CD4-positive, alpha-beta T cell treated with Interleukin-1 beta for 1 hour (primary cell): ENCODE measurements at regions not wholly inside any gene's neighbourhood (a gene's known extent, or its start where the extent isn't known, plus 50 kb on each side); places are given as distances from the start of the nearest gene placed in this dataset.
"Not testable (repeated sequence)": the region's sequence is repeated elsewhere in the genome, so short reads cannot be mapped to it uniquely, and the experiment has no call there.

Source experiments
- DNase-seq, 2 donors: peaks; one replicate each; pipeline ENCODE4 v3.0.0-alpha.2; 2020 to 2022

GRCh38 chr11:121895919-121896318 lies 220.1 kb downstream of the BLID start:
- no peak for DNase-seq

- no peak for DNase-seq
These were observed 221.4 kb downstream of the BLID start for GRCh38 chr11:121894581-121894980.

DNA sequence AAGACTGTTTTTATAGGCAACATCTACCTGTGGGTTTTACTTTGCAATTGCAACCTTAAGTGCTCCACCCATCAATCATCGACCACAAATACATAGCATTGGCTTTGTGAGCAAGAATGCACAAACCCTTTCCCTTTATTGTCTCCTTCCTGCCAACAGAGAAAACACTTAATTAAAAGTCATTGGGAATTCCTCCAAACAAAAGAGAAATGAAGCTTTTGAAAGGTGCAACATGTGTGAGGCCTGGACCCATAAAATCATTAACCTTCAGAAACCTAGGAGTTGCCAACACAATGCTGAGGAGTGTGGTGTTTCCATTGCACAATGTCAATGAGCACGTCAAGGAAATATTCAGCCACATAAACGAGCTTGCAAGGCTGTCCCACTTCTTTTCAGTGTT lies 223.2 kb downstream of the BLID start:
- no peak for DNase-seq

DNA sequence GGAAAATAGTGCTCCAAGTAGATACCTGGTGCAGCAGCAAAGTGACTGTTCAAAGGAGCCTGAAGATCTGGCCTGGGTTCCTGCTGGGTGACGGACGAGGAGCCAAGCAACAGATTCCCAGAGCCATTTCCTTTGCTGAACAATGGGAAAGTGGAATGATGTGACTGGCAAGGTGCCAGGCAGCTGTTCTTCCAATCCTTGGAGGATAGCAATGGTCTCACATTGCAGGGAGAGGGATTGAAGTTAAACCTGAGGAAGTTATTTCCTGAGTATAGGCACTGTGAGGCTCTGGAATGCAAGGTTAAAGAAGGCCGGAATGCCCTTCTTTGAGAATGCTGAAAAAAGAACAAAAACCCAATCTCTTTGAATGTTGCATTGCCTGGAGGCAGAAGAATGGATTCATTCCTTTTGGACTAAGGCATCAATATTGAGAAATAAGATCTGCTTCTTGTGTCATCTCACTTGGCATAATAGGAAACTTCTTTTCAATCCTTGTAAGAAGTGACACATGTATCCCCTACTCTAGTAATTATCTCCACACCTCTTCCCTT lies 223.8 kb downstream of the BLID start:
- DNase-seq, result no peak

GRCh38 chr11:121890946-121891515 lies 225.0 kb downstream of the BLID start:
- no peak for DNase-seq

DNA sequence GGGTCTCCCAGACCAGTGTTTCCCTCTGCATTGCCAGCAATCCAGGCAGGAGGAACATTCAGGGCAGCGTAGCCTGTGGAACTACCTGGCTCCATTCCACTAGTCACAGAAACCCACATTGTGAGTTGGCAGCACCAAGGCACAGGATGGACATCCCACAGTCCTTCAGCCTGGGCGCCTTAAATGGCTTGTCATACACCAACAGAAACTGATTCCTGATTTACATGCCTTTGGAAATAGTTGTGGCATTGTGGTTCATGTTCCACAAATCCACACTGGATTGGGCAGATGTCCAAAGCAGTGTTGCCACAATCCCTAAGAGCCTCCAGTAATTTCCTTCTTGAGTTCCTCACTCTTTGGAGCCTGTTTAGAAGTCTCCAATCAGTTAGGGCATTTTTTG lies 225.6 kb downstream of the BLID start:
- no peak for DNase-seq

- DNase-seq, result no peak
These were observed 226.1 kb downstream of the BLID start for GRCh38 chr11:121889931-121890330.

- no peak for DNase-seq
These were observed 226.8 kb downstream of the BLID start for GRCh38 chr11:121889186-121889585.

GRCh38 chr11:121887976-121888557 lies 227.9 kb downstream of the BLID start:
- no peak for DNase-seq

DNA sequence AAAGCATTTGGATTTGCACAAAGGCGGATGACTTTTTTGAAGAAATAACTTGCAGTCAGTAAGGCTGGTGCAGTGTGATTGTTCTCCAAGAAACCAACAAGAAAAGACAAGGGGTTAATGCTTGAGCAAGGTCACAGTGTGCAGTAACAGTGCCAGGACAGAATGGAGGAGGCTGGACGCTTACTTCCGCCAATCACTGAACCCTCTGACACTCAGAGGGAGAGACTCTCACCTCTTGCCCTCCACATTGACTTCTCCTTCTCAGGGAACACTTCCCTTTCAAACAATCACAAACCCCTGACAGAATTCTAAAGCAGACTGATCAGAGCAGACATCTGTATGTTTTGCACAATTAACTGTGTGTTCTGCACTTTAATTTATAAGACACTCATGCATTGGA lies 228.4 kb downstream of the BLID start:
- peak in 1 of 2 donors; percentile 22 for DNase-seq

DNA sequence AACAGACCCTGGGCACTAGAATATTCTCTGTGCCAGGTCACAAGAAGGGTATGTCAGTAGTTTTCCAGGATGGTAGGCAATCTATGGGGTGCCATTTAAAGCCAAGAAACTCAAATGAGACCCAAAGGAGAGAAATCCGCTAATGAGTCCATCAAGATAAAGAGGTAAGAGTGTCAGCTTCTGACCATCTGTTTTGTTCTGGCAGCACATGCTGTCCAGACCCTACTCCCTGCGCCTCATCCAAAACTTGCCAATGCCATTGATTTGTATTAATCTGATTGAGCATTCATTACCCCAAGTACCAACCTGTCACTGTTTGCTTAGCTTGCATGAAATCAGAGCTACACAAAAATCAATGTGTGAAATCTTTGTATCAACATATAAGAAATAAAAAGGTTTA lies 229.0 kb downstream of the BLID start:
- no peak for DNase-seq

GRCh38 chr11:121886005-121886734 lies 229.8 kb downstream of the BLID start:
- no peak for DNase-seq

- DNase-seq, result no peak
These were observed 231.4 kb downstream of the BLID start for GRCh38 chr11:121884626-121885025.

- DNase-seq, result no peak
These were observed 234.2 kb downstream of the BLID start for GRCh38 chr11:121881806-121882205.

DNA sequence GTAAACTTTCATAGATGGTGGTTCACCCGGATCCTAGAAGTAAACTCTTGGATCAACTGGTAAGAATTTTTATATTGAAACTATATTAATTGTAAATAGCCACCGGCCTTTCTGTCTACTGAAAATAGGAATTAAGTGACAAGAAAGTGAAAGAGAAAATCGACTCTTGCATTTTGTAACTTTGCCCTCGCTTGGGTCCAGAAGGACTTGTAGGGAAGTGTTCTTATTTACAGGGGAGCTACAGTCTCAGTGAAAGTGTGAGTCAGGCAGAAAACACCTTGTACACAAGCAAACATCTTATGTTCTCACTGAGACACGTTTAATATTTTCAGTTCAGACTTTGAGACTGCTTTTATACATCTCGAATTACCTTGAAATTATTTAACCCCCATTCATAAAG lies 238.9 kb downstream of the BLID start:
- no peak for DNase-seq

DNA sequence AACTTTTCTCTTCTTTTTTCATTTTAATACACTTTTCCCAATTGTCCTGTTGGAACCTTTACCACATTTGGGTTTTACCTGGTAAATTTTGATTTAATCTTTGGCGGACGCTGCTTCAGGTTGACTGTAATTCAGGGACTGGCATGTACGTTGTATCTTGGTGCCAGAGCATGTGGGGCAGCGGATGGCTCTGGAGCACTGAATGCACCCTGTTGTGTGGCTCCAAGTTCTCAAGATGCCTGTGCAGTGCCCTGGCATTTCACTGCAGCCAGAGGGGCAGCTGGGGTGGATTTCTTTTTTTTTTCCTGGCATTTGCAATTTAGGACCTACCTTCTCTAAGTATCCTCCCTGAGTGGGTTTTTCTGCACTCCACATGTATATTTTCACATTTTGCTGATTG lies 242.2 kb downstream of the BLID start:
- DNase-seq, result no peak

DNA sequence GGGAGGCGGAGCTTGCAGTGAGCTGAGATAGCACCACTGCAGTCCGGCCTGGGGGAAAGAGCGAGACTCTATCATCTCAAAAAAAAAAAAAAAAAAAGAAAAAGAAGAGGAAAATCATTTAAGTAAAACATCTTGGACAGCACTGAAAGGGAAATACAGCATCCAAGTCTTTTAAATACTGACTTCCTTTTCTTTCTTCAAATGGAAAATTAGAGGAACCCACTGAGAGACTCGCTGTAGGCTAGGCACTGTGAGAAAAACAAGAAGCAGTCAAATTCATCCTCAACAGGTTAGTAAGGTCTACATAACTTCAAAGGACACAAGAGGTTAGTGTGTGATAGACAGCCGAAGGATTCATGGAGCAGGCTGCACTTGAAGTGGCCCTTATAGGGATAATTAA lies 243.7 kb downstream of the BLID start:
- DNase-seq, result no peak

- no peak for DNase-seq
These were observed 245.6 kb downstream of the BLID start for GRCh38 chr11:121870206-121871045.

GRCh38 chr11:121869478-121869877 lies 246.5 kb downstream of the BLID start:
- no peak for DNase-seq

- no peak for DNase-seq
These were observed 249.3 kb downstream of the BLID start for GRCh38 chr11:121866754-121867153.

DNA sequence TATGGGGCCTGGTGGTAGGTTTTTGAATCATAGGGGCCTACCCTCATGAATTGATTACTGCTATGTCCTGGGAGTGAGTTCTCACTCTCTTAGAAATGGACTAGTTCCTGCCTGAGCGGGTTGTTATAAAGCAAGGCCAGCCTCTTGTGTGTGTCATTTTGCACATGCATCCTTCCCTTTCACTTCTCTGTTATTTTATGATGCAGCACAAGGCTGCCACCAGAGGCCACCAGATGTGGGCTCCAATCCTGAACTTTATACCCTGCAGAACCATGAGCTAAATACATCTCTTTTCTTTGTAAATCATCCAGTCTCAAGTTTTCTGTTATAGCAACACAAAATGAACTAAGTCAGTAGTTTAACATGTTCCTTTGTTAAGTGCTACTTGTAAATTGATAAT lies 251.4 kb downstream of the BLID start:
- no peak for DNase-seq

- no peak for DNase-seq
These were observed 252.9 kb downstream of the BLID start for GRCh38 chr11:121863126-121863525.

GRCh38 chr11:121855138-121855537 lies 260.9 kb downstream of the BLID start:
- not testable (repeated sequence) for DNase-seq
